Neural cell (in vitro differentiated cells): ENCODE measurements at regions not wholly inside any gene's neighbourhood (a gene's known extent, or its start where the extent isn't known, plus 50 kb on each side); places are given as distances from the start of the nearest gene placed in this dataset.

Experiments
- H2AFZ ChIP-seq: fragments of 200-600, 300-800 bp; sonication (generic), shearing (Covaris generic); 2 replicates; pipeline ENCODE4 v1.6.0; 2014; ENCODE audit warnings: low read depth, mild to moderate bottlenecking, antibody characterized with exemption, low read length, moderate library complexity
- H3F3A ChIP-seq: fragments of 200-600 bp; shearing (Covaris generic); 2 replicates; pipeline ENCODE4 v1.6.1; 2016; ENCODE audit warnings: mild to moderate bottlenecking, moderate library complexity, mixed read lengths, antibody characterized with exemption, low read length; ENCODE audit not compliant: insufficient read depth, poor library complexity, severe bottlenecking
- H3K27ac ChIP-seq: fragments of 200-600, 300-800 bp; sonication (generic), shearing (Covaris generic); 2 replicates; pipeline ENCODE4 v1.5.1; 2014; ENCODE audit warnings: mild to moderate bottlenecking, low read length, moderate library complexity
- H3K27me3 ChIP-seq: fragments of 300-800, 200-600 bp; sonication (generic), shearing (Covaris generic); 2 replicates; pipeline ENCODE4 v1.6.0; 2014; ENCODE audit warnings: mild to moderate bottlenecking, low read depth, low read length, moderate library complexity; ENCODE audit not compliant: insufficient read depth
- H3K36me3 ChIP-seq: fragments of 300-800, 200-600 bp; sonication (generic), shearing (Covaris generic); 2 replicates; pipeline ENCODE4 v1.5.1; 2014; ENCODE audit warnings: mild to moderate bottlenecking, antibody characterized with exemption, low read length, moderate library complexity; ENCODE audit not compliant: insufficient read depth
- H3K4me2 ChIP-seq: fragments of 300-800, 200-600 bp; sonication (generic), shearing (Covaris generic); 2 replicates; pipeline ENCODE4 v1.6.0; 2014; ENCODE audit warnings: mild to moderate bottlenecking, low read length
- H3K4me3 ChIP-seq: fragments of 300-800, 200-600 bp; sonication (generic), shearing (Covaris generic); 2 replicates; pipeline ENCODE4 v1.5.1; 2014; ENCODE audit warnings: mild to moderate bottlenecking, low read length, moderate library complexity
- H3K79me2 ChIP-seq: fragments of 200-600 bp; shearing (Covaris generic); replicated peaks from 2 replicates; pipeline ENCODE4 v1.6.0; 2014; ENCODE audit warnings: mild to moderate bottlenecking, low read length, moderate library complexity; ENCODE audit not compliant: insufficient read depth
- H3K9ac ChIP-seq: fragments of 300-800, 200-600 bp; sonication (generic), shearing (Covaris generic); 2 replicates; pipeline ENCODE4 v1.6.1; 2016; ENCODE audit warnings: mild to moderate bottlenecking, low read length, mixed read lengths
- H3K9me2 ChIP-seq: fragments of 200-600 bp; shearing (Covaris generic); 2 replicates; pipeline ENCODE4 v1.6.1; 2016; ENCODE audit warnings: mild to moderate bottlenecking, low read length, mixed read lengths; ENCODE audit not compliant: insufficient read depth
- H3K9me3 ChIP-seq: fragments of 200-600, 300-800 bp; sonication (generic), shearing (Covaris generic); 2 replicates; pipeline ENCODE4 v1.6.1; 2016; ENCODE audit warnings: mild to moderate bottlenecking, mixed run types, low read length, moderate library complexity, mixed read lengths
- H4K20me1 ChIP-seq: fragments of 200-600 bp; shearing (Covaris generic); 2 replicates; pipeline ENCODE4 v1.6.1; 2016; ENCODE audit warnings: mild to moderate bottlenecking, mixed run types; ENCODE audit not compliant: insufficient read depth
- CTCF ChIP-seq: fragments of 450-650 bp; IDR thresholded peaks from 2 replicates; pipeline ENCODE4 v1.5.1; 2014; ENCODE audit warnings: antibody characterized with exemption, mild to moderate bottlenecking, moderate library complexity; ENCODE audit not compliant: poor library complexity, severe bottlenecking
- EP300 ChIP-seq: fragments of 450-650 bp; conservative IDR thresholded peaks from 2 replicates; pipeline ENCODE4 v1.6.1; 2014; ENCODE audit warnings: antibody characterized with exemption, mild to moderate bottlenecking, moderate library complexity; ENCODE audit not compliant: poor library complexity, severe bottlenecking
- EZH2 ChIP-seq: fragments of 200-600, 300-800 bp; shearing (Covaris generic), sonication (generic); IDR thresholded peaks from 2 replicates; pipeline ENCODE4 v1.6.1; 2014; ENCODE audit warnings: antibody characterized with exemption, low read length, borderline replicate concordance, mild to moderate bottlenecking; ENCODE audit not compliant: insufficient read depth, poor library complexity, severe bottlenecking
- MXI1 ChIP-seq: fragments of 450-650 bp; conservative IDR thresholded peaks from 2 replicates; pipeline ENCODE4 v1.6.1; 2014; ENCODE audit warnings: antibody characterized with exemption, mild to moderate bottlenecking; ENCODE audit not compliant: poor library complexity, severe bottlenecking
- POLR2AphosphoS5 ChIP-seq: IDR thresholded peaks from 2 replicates; pipeline ENCODE4 v1.6.1; 2012
- RAD21 ChIP-seq: fragments of 450-650 bp; conservative IDR thresholded peaks from 2 replicates; pipeline ENCODE4 v1.6.1; 2014; ENCODE audit warnings: antibody characterized with exemption, mild to moderate bottlenecking, moderate library complexity
- SMC3 ChIP-seq: fragments of 450-650 bp; conservative IDR thresholded peaks from 2 replicates; pipeline ENCODE4 v1.6.1; 2014; ENCODE audit warnings: antibody characterized with exemption, mild to moderate bottlenecking, moderate library complexity; ENCODE audit not compliant: poor library complexity
- TAF1 ChIP-seq: IDR thresholded peaks from 2 replicates; pipeline ENCODE4 v1.6.1; 2012; ENCODE audit warnings: low read depth
- TF ChIP-seq, protein P1 (sequence below): IDR thresholded peaks from 2 replicates; pipeline ENCODE4 v1.6.1; 2012; ENCODE audit warnings: borderline replicate concordance

DNA sequence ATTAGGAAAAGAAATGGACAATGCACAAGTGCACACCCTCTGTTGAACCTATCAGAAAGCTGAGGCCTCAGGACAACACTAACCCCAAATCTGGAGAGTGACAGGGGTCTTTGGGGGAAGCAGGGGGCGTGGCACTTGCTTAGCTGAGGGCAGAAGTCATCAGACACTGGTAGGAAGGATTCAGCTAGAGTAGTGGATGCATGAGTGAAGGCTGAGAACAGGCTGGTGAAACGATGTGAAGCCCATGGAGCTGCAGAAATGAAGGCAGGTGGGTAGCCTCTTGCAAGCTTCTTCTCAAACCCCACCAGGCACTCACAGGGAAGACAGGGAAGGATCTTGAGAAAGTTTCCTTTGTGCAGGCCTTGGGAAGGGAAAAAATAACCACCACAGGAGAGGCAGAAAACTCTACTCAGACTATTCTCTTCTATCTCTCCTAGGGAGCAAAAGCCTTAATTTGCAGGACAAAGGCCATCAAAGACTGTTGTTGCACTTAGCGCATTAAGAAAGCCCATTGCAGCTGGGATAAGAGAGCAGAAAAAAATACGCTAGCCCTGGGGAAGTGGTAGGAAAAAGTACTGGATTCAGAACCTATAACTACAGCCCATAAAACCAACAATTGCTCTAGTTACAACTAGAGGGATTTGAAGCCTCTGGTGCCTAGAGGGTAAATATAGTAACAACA, 193.3 kb upstream of the ZNF536 start:
- Histone ChIP-seq H3K27me3 (no peaks in the 10 kb centered on the region), H3K9ac (no peak overlapping the region), H3F3A (no peaks in the 10 kb centered on the region), H3K9me2 (no peaks in the 10 kb centered on the region), H3K79me2 (no peaks in the 10 kb centered on the region), H3K27ac (no peak overlapping the region), H3K4me3 (no peak overlapping the region), H2AFZ (no peak overlapping the region), H4K20me1 (no peaks in the 10 kb centered on the region), H3K4me2 (no peak overlapping the region), H3K36me3 (no peaks in the 10 kb centered on the region), H3K9me3 (peaks cover 4% of the 10 kb centered on the region)
- TF ChIP-seq SMC3 (no peak), EZH2 (no peak), MXI1 (no peak), EP300 (no peak), RAD21 (no peak), POLR2AphosphoS5 (no peak)
- TF ChIP-seq, protein P1, sequence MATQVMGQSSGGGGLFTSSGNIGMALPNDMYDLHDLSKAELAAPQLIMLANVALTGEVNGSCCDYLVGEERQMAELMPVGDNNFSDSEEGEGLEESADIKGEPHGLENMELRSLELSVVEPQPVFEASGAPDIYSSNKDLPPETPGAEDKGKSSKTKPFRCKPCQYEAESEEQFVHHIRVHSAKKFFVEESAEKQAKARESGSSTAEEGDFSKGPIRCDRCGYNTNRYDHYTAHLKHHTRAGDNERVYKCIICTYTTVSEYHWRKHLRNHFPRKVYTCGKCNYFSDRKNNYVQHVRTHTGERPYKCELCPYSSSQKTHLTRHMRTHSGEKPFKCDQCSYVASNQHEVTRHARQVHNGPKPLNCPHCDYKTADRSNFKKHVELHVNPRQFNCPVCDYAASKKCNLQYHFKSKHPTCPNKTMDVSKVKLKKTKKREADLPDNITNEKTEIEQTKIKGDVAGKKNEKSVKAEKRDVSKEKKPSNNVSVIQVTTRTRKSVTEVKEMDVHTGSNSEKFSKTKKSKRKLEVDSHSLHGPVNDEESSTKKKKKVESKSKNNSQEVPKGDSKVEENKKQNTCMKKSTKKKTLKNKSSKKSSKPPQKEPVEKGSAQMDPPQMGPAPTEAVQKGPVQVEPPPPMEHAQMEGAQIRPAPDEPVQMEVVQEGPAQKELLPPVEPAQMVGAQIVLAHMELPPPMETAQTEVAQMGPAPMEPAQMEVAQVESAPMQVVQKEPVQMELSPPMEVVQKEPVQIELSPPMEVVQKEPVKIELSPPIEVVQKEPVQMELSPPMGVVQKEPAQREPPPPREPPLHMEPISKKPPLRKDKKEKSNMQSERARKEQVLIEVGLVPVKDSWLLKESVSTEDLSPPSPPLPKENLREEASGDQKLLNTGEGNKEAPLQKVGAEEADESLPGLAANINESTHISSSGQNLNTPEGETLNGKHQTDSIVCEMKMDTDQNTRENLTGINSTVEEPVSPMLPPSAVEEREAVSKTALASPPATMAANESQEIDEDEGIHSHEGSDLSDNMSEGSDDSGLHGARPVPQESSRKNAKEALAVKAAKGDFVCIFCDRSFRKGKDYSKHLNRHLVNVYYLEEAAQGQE: no peak

DNA sequence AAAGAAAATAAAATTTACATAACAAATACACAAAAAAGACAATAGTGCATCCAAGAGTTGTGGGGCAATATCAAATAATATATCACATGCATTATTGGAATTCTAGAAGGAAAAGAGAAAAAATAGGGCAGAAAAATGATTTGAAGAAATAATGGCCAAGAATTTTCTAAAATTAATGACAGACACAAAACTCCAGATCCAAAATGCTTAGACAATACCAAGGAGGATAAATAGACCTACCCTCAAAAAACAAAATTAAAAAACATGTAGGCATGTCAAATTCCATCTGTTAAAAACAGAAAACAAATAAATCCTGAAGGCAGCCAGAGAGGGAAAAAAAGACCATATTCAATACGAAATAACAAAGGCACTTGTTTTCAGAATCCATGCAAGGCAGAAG, 191.5 kb upstream of the ZNF536 start:
- Histone ChIP-seq H3K4me2 (no peak overlapping the region), H3K9me2 (no peaks in the 10 kb centered on the region), H3K9me3 (peaks cover 7% of the 10 kb centered on the region), H3F3A (no peaks in the 10 kb centered on the region), H3K4me3 (no peak overlapping the region), H3K27me3 (no peaks in the 10 kb centered on the region), H3K36me3 (no peaks in the 10 kb centered on the region), H3K27ac (no peak overlapping the region), H2AFZ (no peak overlapping the region), H3K9ac (no peak overlapping the region), H3K79me2 (no peaks in the 10 kb centered on the region), H4K20me1 (no peaks in the 10 kb centered on the region)
- TF ChIP-seq EZH2 (no peak), POLR2AphosphoS5 (no peak), CTCF (no peak), MXI1 (no peak), RAD21 (no peak), TAF1 (no peak), EP300 (no peak), SMC3 (no peak)
- TF ChIP-seq, protein P1: no peak
